MM.1S (cell line): ENCODE measurements at regions not wholly inside any gene's neighbourhood (a gene's known extent, or its start where the extent isn't known, plus 50 kb on each side); places are given as distances from the start of the nearest gene placed in this dataset.
"Not testable (repeated sequence)": the region's sequence is repeated elsewhere in the genome, so short reads cannot be mapped to it uniquely, and the experiment has no call there.

ENCODE experiments used
- DNase-seq: peaks from one replicate; pipeline ENCODE4 v3.0.0-alpha.2; 2015
- H2AFZ ChIP-seq: fragments of 300-600 bp; sonication (generic); 2 replicates; pipeline ENCODE4 v1.6.0; 2016; ENCODE audit warnings: antibody characterized with exemption, low read length
- H3F3A ChIP-seq: fragments of 300-600 bp; sonication (generic); 2 replicates; pipeline ENCODE4 v1.6.1; 2016; ENCODE audit warnings: mild to moderate bottlenecking, antibody characterized with exemption, low read length, moderate library complexity, mixed read lengths; ENCODE audit not compliant: insufficient read depth
- H3K27ac ChIP-seq: fragments of 300-600 bp; sonication (generic); 2 replicates; pipeline ENCODE4 v1.5.1; 2016; ENCODE audit warnings: mild to moderate bottlenecking, low read length
- H3K27me3 ChIP-seq: fragments of 300-600 bp; sonication (generic); replicated peaks from 2 replicates; pipeline ENCODE4 v1.6.0; 2016; ENCODE audit warnings: low read length; ENCODE audit not compliant: insufficient read depth
- H3K36me3 ChIP-seq: fragments of 300-600 bp; sonication (generic); replicated peaks from 2 replicates; pipeline ENCODE4 v1.6.1; 2016; ENCODE audit warnings: mild to moderate bottlenecking, low read length, mixed read lengths; ENCODE audit not compliant: insufficient read depth
- H3K4me1 ChIP-seq: fragments of 300-600 bp; sonication (generic); 2 replicates; pipeline ENCODE4 v1.6.1; 2016; ENCODE audit warnings: low read length, mixed read lengths
- H3K4me2 ChIP-seq: fragments of 300-600 bp; sonication (generic); 2 replicates; pipeline ENCODE4 v1.6.0; 2016; ENCODE audit warnings: low read depth, low read length
- H3K4me3 ChIP-seq: fragments of 300-600 bp; sonication (generic); 2 replicates; pipeline ENCODE4 v1.5.1; 2016; ENCODE audit warnings: low read length, mixed read lengths
- H3K79me2 ChIP-seq: fragments of 300-600 bp; sonication (generic); 2 replicates; pipeline ENCODE4 v1.6.1; 2016; ENCODE audit warnings: mixed run types, low read length, mixed read lengths
- H3K9ac ChIP-seq: fragments of 300-600 bp; sonication (generic); 2 replicates; pipeline ENCODE4 v1.6.1; 2016; ENCODE audit warnings: low read length, mixed read lengths
- H3K9me2 ChIP-seq: fragments of 300-600 bp; sonication (generic); replicated peaks from 2 replicates; pipeline ENCODE4 v1.6.1; 2016; ENCODE audit warnings: mild to moderate bottlenecking, low read length, mixed read lengths; ENCODE audit not compliant: insufficient read depth
- H3K9me3 ChIP-seq: fragments of 300-600 bp; sonication (generic); replicated peaks from 2 replicates; pipeline ENCODE4 v1.6.1; 2016; ENCODE audit warnings: mild to moderate bottlenecking, low read length, mixed read lengths; ENCODE audit not compliant: insufficient read depth
- H4K20me1 ChIP-seq: fragments of 300-600 bp; sonication (generic); 2 replicates; pipeline ENCODE4 v1.6.1; 2016; ENCODE audit warnings: mild to moderate bottlenecking, low read length, moderate library complexity, mixed read lengths; ENCODE audit not compliant: insufficient read depth
- EZH2 ChIP-seq: fragments of 300-600 bp; sonication (generic); optimal IDR thresholded peaks from 2 replicates; pipeline ENCODE3; 2017; ENCODE audit warnings: low read depth, mild to moderate bottlenecking, antibody characterized with exemption, low read length, mixed read lengths
- EZH2phosphoT487 ChIP-seq: fragments of 300-600 bp; sonication (generic); IDR thresholded peaks from 2 replicates; pipeline ENCODE4 v1.6.1; 2018; ENCODE audit warnings: antibody characterized with exemption, low read length
- TF ChIP-seq, protein P1 (sequence below): fragments of 300-600 bp; sonication (generic); IDR thresholded peaks from 2 replicates; pipeline ENCODE4 v1.5.1; 2016; ENCODE audit warnings: antibody characterized with exemption, low read length, mixed read lengths

DNA sequence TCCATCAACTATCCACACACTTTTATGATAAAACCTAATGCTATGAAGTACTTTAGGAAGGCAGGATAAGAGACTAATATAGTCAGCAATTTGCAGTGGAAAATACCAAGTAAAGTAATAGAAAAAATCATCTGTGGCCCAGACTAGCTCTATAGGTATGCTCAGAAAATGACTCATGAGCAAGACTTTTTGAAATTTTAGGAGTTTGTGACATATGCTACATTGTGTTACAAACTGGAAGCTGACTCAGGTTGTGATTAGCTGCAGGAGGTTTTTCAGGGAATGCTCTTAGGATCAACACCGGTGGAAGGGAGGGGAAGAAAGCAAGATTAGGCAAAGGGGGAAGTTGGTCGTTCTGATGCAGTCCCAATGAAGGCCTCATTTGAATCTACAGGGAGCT is 56.1 kb downstream of the FEZF1 start:
- TF ChIP-seq EZH2phosphoT487 (no peak), EZH2 (no peak)
- TF ChIP-seq, protein P1, sequence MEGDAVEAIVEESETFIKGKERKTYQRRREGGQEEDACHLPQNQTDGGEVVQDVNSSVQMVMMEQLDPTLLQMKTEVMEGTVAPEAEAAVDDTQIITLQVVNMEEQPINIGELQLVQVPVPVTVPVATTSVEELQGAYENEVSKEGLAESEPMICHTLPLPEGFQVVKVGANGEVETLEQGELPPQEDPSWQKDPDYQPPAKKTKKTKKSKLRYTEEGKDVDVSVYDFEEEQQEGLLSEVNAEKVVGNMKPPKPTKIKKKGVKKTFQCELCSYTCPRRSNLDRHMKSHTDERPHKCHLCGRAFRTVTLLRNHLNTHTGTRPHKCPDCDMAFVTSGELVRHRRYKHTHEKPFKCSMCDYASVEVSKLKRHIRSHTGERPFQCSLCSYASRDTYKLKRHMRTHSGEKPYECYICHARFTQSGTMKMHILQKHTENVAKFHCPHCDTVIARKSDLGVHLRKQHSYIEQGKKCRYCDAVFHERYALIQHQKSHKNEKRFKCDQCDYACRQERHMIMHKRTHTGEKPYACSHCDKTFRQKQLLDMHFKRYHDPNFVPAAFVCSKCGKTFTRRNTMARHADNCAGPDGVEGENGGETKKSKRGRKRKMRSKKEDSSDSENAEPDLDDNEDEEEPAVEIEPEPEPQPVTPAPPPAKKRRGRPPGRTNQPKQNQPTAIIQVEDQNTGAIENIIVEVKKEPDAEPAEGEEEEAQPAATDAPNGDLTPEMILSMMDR = no peak
- no peak for DNase-seq
- Histone ChIP-seq H3K4me1 (no peaks in the 10 kb centered on the region), H3F3A (no peaks in the 10 kb centered on the region; the same call in 1 of the 2 replicates), H3K27me3 (no peaks in the 10 kb centered on the region), H3K36me3 (no peaks in the 10 kb centered on the region), H3K9me2 (no peaks in the 10 kb centered on the region), H2AFZ (no peak overlapping the region), H3K4me3 (no peak overlapping the region), H3K27ac (no peak overlapping the region), H3K9me3 (no peaks in the 10 kb centered on the region), H3K9ac (no peak overlapping the region), H3K79me2 (no peaks in the 10 kb centered on the region), H4K20me1 (no peaks in the 10 kb centered on the region), H3K4me2 (no peak overlapping the region)

DNA sequence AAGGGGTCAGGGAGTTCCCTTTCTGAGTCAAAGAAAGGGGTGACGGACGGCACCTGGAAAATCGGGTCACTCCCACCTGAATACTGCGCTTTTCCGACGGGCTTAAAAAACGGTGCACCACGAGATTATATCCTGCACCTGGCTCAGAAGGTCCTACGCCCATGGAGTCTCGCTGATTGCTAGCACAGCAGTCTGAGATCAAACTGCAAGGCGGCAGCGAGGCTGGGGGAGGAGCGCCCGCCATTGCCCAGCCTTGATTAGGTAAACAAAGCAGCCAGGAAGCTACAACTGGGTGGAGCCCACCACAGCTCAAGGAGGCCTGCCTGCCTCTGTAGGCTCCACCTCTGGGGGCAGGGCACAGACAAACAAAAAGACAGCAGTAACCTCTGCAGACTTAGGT is 65.8 kb downstream of the FEZF1 start:
- not testable (repeated sequence) for H3K9me3 ChIP-seq, H3K9ac ChIP-seq, H4K20me1 ChIP-seq, H3K4me2 ChIP-seq, H3F3A ChIP-seq, H3K79me2 ChIP-seq, H3K36me3 ChIP-seq, H3K27me3 ChIP-seq, DNase-seq, H3K4me1 ChIP-seq, H3K27ac ChIP-seq, H3K4me3 ChIP-seq, H2AFZ ChIP-seq, H3K9me2 ChIP-seq

DNA sequence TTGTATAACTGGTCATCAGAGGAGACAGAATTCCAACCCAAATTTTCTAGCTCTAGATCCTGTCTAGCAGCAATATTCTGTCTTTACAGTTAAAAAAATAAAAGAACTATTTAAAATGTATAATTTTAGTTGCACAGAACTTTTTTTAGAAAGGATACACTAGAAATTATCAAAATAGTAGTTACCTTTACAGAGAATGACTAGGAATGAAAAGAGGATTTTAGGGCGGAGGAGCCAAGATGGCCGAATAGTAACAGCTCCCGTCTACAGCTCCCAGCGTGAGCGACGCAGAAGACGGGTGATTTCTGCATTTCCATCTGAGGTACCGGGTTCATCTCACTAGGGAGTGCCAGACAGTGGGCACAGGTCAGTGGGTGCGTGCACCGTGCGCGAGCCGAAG is 66.3 kb downstream of the FEZF1 start:
- not testable (repeated sequence) for H2AFZ ChIP-seq, H3K9me3 ChIP-seq, H3K79me2 ChIP-seq, H3K9me2 ChIP-seq, H4K20me1 ChIP-seq, H3K9ac ChIP-seq, DNase-seq, H3K27me3 ChIP-seq, H3K4me2 ChIP-seq, H3K36me3 ChIP-seq, H3F3A ChIP-seq, H3K4me3 ChIP-seq, H3K4me1 ChIP-seq, H3K27ac ChIP-seq

DNA sequence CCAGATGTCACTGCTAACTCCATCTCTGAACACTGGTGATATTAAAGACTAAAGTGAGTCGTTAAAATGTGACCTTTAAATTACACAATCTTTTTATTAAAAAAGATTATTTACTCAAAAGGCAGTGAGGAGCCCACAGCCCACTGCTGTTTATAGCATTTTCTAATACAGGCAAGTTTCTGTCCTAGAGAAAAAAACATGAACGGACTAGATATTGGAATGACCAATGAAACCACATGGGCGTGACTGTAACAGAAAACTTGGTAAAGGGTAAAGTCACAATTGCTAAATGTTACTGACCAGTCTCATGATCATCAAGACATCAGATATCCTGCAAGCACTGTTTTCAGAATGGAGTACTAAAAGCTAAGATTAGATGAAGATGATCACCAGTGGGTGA is 78.7 kb downstream of the FEZF1 start:
- Histone ChIP-seq H3K4me2 (no peak overlapping the region), H3K9ac (no peak overlapping the region), H3F3A (no peaks in the 10 kb centered on the region), H2AFZ (no peak overlapping the region), H4K20me1 (no peaks in the 10 kb centered on the region), H3K4me3 (no peak overlapping the region), H3K36me3 (no peaks in the 10 kb centered on the region), H3K9me2 (no peaks in the 10 kb centered on the region), H3K9me3 (no peaks in the 10 kb centered on the region), H3K79me2 (no peaks in the 10 kb centered on the region), H3K4me1 (no peaks in the 10 kb centered on the region), H3K27me3 (no peaks in the 10 kb centered on the region), H3K27ac (no peak overlapping the region)
- TF ChIP-seq EZH2phosphoT487 (no peak), EZH2 (no peak)
- TF ChIP-seq, protein P1 = no peak
- DNase-seq = no peak
